COLO668 (cell line): ENCODE measurements at regions not wholly inside any gene's neighbourhood (a gene's known extent, or its start where the extent isn't known, plus 50 kb on each side); places are given as distances from the start of the nearest gene placed in this dataset.
"Not testable (repeated sequence)": the region's sequence is repeated elsewhere in the genome, so short reads cannot be mapped to it uniquely, and the experiment has no call there.

Experiments
- DNase-seq: peaks from one replicate; lab custom pipeline; 2025; ENCODE audit not compliant: unreplicated experiment; lab: John Stamatoyannopoulos, UW

- DNase-seq = no peak
Measured at GRCh38 chr4:171538601-171539100, 274.6 kb upstream of the GALNTL6 start.

- DNase-seq = no peak
Measured at GRCh38 chr4:171534391-171534790, 278.8 kb upstream of the GALNTL6 start.

GRCh38 chr4:171532968-171533367 lies 280.2 kb upstream of the GALNTL6 start:
- no peak for DNase-seq

GRCh38 chr4:171524903-171525302 lies 288.3 kb upstream of the GALNTL6 start:
- no peak for DNase-seq

GRCh38 chr4:171521726-171522125 lies 291.5 kb upstream of the GALNTL6 start:
- DNase-seq = no peak

GRCh38 chr4:171519457-171519856 lies 293.7 kb upstream of the GALNTL6 start:
- no peak for DNase-seq

GRCh38 chr4:171517883-171518282 lies 295.3 kb upstream of the GALNTL6 start:
- no peak for DNase-seq

- no peak for DNase-seq
Measured at GRCh38 chr4:171516694-171517093, 296.5 kb upstream of the GALNTL6 start.

- no peak for DNase-seq
Measured at GRCh38 chr4:171484681-171485080, 328.5 kb upstream of the GALNTL6 start.

GRCh38 chr4:171478181-171478580 lies 335.0 kb upstream of the GALNTL6 start:
- no peak for DNase-seq

GRCh38 chr4:171475111-171475510 lies 338.1 kb upstream of the GALNTL6 start:
- not testable (repeated sequence) for DNase-seq

GRCh38 chr4:171473155-171473554 lies 340.0 kb upstream of the GALNTL6 start:
- DNase-seq = no peak

- no peak for DNase-seq
Measured at GRCh38 chr4:171472230-171472629, 341.0 kb upstream of the GALNTL6 start.

GRCh38 chr4:171464499-171464898 lies 348.7 kb upstream of the GALNTL6 start:
- DNase-seq = no peak

- no peak for DNase-seq
Measured at GRCh38 chr4:171461191-171461590, 352.0 kb upstream of the GALNTL6 start.

GRCh38 chr4:171448919-171449481 lies 364.2 kb upstream of the GALNTL6 start:
- DNase-seq = no peak

- DNase-seq = no peak
Measured at GRCh38 chr4:171448358-171448757, 364.8 kb upstream of the GALNTL6 start.

GRCh38 chr4:171441300-171441941 lies 371.8 kb upstream of the GALNTL6 start:
- DNase-seq = no peak

GRCh38 chr4:171433674-171434073 lies 379.5 kb upstream of the GALNTL6 start:
- no peak for DNase-seq

GRCh38 chr4:171432536-171432935 lies 380.7 kb upstream of the GALNTL6 start:
- DNase-seq = no peak

GRCh38 chr4:171430495-171430894 lies 382.7 kb upstream of the GALNTL6 start:
- DNase-seq = no peak

GRCh38 chr4:171397175-171397574 lies 416.0 kb upstream of the GALNTL6 start:
- no peak for DNase-seq

- DNase-seq = no peak
Measured at GRCh38 chr4:171390626-171391025, 422.6 kb upstream of the GALNTL6 start.
